HG02938 (cell line): ENCODE measurements at regions not wholly inside any gene's neighbourhood (a gene's known extent, or its start where the extent isn't known, plus 50 kb on each side); places are given as distances from the start of the nearest gene placed in this dataset.
A peak's percentile ranks its signal among the peaks of the same experiment; 100 is the strongest.
"Not testable (repeated sequence)": the region's sequence is repeated elsewhere in the genome, so short reads cannot be mapped to it uniquely, and the experiment has no call there.

Experiments
- ATAC-seq: cut with Tn5 transposase; IDR thresholded peaks from one replicate; pipeline ENCODE4 v1.9.1; 2021; ENCODE audit warnings: mild to moderate bottlenecking, moderate library complexity; ENCODE audit not compliant: unreplicated experiment

DNA sequence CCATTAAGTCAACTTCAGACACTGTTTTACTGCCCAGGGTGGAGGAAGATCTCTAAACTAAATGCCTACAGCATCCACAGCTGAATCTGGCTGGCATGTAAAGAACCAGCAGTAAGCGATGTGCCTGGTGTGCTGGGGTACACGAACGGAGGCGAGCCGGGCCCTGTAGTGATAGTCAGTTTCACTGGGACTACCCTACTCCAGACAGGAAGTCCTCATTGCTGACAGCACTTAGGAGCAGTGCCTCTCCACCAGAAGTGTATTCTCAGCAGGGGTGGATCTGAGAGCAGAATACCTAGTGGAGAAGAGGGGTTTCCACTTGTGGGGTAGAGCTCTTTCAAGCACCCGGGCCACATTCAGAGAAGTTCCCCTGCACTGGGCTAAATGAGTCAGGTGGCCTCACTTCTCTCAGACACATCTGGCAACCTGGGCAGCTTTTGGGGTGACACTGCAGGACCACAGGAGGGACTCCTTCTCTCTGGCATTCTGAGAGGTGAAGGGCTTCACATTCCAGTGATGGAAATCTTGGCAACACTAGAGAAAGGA, 290.3 kb upstream of the PLGLB1 start:
- ATAC-seq = not testable (repeated sequence)

DNA sequence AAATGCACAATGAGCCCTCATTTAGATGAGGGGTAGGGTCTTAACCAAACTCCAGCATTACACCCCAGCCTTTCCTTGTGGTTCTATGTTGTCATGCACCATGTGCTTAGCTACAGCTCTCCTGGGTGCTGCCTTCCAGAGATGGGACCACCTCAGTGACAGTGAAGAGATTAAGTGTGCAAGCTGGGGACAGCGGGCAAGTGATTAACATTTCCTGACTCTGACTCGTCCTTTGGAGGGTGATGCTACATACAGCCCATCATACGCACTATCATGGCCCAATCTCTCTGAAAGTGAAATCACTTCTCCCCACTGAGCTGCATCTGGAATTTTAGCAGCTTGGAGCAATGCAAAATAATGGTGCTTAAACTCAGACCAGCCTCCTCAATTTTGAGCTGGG, 293.0 kb upstream of the PLGLB1 start:
- not testable (repeated sequence) for ATAC-seq

DNA sequence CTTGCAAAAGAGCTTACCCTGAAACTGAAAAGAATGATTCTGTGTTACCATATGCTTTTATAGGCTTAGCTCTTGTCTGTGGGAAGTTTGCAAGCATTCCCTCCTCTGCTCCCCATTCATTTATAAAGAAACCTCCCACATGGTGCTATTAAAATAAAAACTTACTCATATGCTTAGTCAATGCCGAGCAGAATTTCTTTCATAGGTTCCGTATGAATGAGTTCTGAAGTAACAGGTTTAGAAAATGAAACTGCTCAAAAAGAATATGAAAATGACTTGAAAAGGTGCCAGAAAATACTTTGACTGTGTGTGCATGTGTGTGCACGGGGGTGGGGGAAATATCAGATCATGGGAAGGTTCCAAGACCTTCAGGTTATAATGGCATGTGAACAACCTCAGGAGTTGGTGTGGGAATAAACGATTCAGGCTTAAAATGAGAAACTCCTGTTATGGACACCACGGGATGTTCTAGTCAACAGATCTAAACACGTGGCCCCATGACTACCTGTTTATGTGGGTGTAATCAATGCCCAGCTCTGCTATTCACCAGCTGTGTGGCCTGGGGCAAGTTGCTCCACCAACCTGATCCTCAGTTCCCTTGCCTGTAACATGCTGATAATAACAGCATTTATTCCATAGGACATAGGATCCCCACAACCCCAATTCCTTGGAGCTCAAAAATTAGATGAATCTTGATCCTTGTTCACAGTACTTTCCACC, 293.7 kb upstream of the PLGLB1 start:
- ATAC-seq = peak; percentile 66

DNA sequence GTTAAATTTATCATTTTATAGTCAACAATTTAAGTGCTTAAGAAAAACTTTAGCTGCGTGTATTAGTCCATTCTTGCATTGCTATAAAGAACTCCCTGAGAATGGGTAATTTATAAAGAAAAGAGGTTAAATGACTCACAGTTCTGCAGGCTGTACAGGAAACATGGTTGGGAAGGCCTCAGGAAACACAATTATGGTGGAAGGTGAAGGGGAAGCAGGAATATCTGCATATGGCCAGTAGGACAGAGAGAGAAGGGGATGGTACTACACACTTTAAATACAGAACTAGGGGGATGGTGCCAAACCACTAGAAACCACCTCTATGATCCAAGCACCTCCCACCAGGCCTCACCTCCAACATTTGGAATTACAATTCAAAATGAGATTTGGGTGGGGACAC, 295.5 kb upstream of the PLGLB1 start:
- not testable (repeated sequence) for ATAC-seq

DNA sequence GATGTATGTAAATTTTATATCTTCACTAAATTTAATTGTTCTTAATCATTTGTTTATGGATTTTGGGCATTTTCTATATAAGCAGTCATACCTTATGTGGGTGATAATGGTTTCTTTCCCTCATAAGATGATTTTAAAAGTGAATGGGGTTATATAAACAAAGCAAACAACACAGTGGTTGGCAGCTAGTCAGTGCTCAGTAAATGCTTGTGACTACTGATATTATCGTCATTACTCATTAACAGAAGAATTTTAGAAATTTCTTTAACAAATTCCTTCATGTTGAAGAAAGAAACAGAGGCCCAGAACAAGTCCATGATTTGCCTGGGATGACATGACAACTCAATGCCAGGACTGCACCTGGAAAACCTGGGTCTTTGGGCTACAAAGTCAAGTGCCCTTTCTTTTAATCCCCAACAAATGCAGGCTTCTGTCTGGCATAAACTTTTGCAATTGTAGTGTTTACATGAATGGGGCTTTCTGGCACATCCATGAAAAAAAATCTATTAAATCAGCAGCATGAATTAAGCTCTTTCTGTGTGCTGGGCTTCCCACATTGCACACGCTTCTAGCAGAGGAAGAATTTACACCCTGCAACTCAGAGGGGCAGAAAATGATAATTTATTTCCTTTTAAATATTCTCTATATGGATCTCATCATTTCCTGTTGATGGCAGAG, 297.3 kb upstream of the PLGLB1 start:
- not testable (repeated sequence) for ATAC-seq

DNA sequence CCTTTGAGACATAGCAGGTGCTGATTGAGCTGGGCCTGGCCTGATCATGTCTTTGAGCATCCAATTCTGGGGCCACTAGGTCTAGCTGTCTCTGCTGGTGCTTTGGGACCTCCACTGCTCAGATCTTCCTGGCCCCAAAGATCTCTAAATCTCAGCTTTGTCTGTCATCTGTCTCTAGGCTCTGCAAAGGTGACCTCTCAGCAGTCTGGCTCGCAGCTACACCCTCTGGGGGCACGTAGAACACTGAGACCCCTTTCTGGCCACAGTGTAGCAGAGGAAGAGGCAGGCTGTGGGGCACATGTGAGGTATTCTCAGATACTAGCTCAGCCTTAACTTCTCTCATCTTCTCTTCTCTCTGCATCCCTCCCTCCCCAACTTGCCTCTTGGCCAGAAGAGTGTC, 298.1 kb upstream of the PLGLB1 start:
- not testable (repeated sequence) for ATAC-seq

DNA sequence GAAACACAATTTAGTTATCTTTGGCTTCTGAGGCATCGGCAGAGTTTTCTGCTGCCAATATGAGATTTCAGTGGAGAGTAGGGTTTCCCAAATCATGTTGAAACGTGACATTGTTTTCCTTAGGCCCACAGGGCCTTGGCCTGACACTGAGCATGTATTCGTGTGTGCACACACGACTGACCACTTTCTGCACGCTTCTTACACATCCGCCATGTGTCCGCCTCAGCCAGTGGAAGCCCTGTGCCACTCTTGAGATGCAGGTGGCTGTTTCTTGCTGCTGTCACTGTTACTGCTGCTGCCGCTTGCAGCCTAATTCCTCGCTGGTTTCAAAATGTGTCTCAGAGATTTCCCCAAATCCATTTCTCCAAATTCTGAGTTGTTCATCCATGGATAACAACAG, 299.6 kb upstream of the PLGLB1 start:
- ATAC-seq = not testable (repeated sequence)

DNA sequence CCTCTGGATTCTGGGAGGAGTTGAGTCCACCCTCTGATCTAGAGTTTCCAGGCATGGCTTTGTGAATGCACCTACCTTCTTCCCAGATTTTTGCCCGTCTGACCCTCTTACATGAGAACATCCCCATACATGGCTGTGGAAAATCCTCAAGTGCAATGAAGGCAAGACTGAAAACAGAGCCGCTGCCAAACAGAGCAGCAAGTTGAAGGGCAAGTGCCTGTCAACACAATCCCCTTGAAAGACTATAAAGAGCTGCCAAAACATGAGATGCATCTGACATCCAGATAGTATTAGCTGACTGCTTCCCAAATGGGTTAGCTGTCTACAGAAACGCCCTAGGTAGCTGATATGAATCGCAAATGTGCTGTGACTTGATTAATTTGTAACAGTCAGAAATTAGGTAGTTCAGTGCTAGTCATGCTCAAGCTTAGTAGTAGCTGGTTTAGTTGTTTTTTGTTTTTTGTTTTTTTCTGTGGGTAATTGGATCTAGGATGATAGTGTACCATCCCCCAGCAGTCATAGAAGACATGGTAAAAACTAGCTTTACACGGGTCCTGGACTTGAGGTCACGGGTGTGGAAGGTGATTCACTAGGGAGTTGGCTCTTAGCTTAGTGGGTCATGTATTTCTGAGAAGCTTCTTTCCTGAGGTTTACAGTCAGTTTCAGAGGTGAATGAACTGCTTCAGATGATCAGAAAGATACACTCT, 302.8 kb upstream of the PLGLB1 start:
- ATAC-seq = not testable (repeated sequence)

DNA sequence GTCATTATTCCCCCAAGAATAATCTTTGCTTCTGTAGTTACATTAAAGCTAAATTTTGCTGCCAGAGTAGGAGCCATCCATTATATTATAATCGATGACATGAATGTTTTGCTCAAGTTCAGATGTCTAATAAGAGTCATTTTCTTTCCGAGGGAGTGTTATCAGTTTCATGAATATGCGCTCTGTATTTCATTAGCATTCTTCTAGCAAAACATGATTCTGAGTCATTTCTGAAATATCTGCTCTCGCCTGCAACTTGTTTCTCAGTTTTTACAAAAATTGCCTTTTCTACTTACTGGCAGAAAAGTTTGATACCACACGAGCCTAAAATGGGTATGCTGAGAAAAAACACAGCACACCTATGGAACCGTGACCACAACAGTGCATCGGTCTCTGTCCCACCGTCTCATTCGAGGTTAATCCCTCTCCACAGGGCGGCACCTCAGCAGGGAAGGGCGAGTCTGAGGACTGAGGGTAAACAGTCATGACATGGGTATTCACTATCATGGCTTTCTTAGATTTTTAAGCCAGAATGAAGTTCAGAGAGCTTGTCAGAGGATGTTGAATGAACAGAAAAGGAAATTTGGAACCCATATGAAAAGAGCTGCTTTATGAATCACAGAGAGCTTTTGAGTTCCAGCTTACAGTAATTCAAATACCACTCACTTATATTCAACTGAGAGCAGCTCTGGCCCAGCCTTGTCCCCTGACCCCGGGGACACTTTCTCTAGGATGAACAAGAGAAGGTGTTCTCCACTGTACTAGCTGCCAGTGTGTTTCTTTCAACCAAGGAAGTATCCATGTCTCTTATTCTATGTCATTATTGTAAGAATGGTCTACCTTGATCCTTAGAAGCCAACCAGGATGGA, 303.6 kb upstream of the PLGLB1 start:
- not testable (repeated sequence) for ATAC-seq

DNA sequence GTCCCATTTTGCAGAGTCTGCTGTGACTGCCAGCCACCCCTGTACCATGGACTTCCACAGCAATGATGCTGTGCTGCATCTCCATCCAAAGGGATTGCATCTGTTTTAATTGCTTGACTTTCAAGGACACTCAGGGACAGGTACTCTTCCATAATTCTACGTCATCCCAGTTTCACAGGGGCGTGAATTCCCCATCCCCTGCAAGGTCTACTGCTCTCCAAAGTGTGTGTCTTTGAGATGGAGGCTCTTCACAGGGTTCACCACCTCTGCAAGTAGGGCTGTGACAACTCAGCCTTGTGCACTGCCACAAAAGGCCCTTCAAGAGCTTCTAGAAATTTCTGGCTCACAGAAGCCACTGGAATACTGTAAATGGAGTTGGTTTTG, 304.3 kb upstream of the PLGLB1 start:
- ATAC-seq = not testable (repeated sequence)

DNA sequence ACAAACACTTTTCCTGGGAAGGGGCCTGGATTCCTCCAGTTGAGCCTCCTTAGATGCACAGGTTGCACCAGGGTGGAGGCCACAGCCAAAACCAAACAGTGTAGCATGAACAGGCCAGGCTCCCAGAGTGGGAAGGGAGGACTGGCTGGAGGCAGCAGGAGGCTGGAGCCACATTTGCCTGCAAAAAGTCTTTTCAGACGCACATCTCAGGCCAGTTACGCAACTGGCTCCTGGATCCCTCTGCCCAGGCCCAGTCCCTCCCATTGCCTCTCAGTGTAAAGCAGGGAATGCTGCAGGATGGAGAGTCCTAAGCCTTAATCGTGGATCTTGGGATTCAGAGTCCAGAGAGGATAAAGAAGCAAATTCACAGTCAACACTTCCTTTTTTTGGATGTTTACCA, 305.1 kb upstream of the PLGLB1 start:
- not testable (repeated sequence) for ATAC-seq

DNA sequence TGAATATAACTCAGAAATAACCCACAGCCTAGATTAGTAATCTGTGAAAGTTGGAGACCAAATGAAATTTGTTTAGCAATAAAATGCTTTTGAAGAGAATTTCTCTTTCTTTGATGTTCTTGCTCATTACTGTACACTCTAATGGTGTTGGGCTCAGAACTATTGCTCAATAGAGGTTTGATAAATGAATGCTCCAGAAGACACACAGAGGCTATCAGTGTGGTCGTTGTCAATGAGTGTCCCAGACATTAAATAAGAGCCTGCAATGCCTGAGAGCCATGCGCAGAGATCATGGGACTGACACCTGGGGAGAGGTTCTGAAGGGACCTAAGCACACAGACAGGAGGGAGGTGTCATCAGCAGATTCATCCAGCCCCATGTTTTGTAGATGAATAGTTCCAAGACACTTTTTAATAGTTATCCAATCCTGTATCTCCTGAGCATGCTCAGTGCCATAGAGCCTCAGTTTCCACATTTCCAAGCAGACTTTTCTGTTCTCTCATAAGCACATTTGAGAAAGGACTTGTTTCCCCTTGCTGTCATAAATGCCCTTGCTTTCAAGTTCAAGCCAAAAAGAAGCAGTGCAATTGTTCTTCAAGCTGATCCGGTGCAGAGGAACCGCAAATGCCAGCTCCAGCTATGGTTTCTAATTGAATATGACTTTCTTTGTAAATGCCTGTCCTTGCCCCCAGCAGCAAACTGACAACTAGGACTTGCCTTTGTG, 306.2 kb upstream of the PLGLB1 start:
- not testable (repeated sequence) for ATAC-seq

DNA sequence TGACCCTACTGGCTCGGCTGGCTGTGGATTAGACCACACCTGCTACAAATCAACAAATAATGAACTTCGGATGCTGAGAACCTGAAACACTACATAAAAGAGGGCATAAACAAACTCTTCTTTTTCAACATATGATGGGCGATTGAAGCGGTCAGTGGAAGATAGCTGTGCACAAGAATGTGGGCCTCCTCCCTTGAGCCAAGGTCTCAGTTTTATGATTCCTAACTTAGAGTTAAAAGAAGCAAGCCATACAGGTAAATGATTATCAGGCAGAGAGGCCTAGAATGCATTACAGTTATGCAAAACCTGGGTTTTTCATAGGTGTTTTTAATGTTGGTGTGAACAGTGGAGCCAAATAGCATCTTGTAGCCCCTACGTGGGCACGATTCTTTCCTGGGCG, 307.9 kb upstream of the PLGLB1 start:
- not testable (repeated sequence) for ATAC-seq

DNA sequence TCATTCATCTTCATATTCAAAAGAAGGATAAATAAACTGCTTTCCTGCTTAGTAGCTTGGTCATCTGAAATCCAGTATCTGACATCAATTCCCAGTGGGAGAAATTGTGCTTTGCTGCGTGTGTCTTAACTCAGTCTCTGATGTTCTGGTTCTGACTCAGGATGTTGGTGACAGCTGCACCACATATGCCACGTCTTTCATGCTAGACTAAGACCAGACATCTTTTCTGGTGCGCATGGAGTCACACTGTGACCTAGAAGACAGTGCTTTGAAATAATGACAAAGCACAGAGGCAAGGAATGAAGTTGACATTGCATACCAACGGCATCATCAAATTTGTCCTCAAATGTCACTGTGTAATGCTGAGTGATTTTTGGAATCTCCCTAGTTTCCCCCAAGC, 308.8 kb upstream of the PLGLB1 start:
- not testable (repeated sequence) for ATAC-seq

DNA sequence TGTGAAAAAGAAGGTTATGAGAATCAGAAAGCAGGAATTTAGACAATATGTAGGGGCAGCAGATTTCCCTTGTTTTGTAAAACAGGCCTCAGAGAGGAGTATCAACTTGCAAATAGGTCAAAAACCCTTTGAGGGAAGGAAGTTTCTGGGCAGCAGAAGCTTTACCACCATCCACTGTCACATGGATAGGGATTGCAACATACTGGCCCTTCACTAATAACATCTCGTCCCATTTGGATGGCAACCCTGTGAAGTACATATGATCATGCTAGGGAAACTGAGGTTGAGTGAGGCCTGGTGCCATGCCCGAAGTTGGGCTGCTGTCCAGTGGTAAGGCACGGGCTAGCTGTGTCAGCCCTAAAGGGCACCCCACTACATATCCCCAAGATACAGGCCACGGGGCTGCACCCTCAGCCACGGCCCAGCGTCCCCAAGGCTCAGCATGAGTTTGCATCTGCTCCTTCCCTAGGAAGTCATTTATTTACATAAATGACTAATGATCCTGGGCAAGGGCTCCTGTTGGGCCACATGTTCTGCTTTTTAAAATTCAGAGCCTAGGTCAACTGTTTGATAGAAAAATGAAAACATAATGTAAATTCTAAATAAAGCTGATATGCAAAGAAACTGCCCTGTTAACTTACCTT, 310.4 kb upstream of the PLGLB1 start:
- ATAC-seq = not testable (repeated sequence)

DNA sequence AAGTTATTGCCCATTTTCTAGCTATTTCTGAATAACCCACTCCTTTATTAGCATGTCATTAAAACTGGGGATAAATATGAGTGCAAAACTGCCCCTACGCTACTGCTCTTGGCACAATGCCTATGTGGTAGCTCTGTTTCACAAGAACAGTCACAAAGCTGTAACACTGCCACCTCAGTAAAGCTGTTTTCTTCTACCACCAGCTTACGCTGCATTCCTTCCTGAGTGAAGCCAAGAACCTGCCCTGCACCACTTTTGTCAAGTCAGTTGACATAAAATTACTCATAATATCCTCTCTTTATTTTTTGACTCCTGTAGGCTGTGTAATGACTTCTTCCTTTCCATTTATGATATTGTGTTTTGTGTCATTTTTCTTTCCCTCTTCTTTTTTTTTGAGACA, 313.2 kb upstream of the PLGLB1 start:
- ATAC-seq = not testable (repeated sequence)

DNA sequence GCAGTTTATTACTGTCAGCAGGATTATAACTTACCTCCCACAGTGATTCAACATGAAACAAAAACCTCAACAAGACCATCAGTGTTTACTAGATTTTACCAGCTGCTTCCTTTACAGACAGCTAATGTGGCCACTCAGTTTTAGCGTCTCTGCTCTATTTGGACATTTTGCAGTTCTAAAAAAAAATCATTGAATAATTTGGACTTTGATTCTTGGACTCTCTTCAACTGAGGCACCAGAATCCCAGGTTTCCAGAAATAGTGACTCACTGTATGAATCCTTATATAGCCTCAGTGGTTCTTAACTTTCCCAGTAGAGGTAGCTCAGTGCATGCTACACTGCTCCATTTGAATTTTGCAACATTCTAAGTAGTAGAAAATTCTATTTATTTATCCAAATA, 317.4 kb upstream of the PLGLB1 start:
- ATAC-seq = not testable (repeated sequence)

DNA sequence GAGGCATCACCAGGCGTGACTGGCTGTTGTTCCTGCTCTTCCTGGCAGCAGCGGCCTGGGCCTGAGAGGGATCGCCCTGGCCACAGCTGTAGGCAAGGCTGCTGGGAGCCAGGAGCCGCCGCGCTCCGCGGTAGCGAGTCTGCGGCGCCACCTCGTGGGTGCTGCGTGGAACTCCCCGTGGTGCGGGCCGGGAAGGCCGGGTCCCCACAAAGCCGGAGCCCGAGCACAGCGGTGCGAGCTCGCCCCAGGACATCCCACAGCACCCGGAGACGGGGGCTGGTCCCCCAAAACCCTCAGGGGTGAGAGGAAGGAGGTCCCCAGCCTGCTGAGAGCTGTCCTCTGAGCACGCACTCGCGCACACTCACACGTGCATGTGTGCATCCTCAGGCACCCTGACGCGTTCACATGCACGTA, 320.0 kb upstream of the PLGLB1 start:
- not testable (repeated sequence) for ATAC-seq

DNA sequence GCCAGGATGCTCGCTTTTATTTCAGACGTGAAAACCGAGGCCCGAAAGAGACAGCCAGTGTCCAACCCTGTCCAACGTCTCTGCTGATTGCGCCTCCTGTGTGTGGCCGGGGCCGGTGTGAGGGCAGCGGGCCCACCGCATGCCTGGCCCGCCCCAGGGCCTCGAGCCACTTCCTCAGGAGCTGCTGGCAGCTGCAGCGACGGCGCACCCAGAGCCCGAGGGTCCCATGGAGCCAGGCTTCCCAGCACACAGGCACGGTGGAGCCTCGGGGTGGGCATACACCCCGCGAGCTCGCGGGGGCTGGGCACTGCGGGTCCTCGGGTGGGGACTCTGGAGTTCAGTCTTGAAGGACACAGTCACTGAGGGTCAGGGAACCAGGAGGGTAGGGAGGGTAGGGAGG, 320.5 kb upstream of the PLGLB1 start:
- ATAC-seq = not testable (repeated sequence)
